HepG2 (cell line): ENCODE measurements at regions not wholly inside any gene's neighbourhood (a gene's known extent, or its start where the extent isn't known, plus 50 kb on each side); places are given as distances from the start of the nearest gene placed in this dataset.

ENCODE experiments used
- ARNTL ChIP-seq: sonication (generic); formaldehyde crosslinking; IDR thresholded peaks from 2 replicates; pipeline ENCODE4 v1.4.0; 2020; ENCODE audit warnings: mild to moderate bottlenecking, missing genetic modification reagents
- ATF5 ChIP-seq: sonication (generic); formaldehyde crosslinking; IDR thresholded peaks from 2 replicates; pipeline ENCODE4 v1.4.0; 2020; ENCODE audit warnings: mild to moderate bottlenecking, low read depth, missing genetic modification reagents
- CEBPG ChIP-seq: IDR thresholded peaks from 2 replicates; pipeline ENCODE4 v1.6.1; 2016
- ERF ChIP-seq: IDR thresholded peaks from 2 replicates; pipeline ENCODE4 v1.6.1; 2018; ENCODE audit warnings: missing biosample characterization, missing genetic modification reagents
- KAT2B ChIP-seq: fragments of 150-350 bp; IDR thresholded peaks from 2 replicates; pipeline ENCODE4 v1.6.1; 2014; ENCODE audit warnings: low read depth, low read length, borderline replicate concordance
- NFIB ChIP-seq: sonication (generic); formaldehyde crosslinking; IDR thresholded peaks from 2 replicates; pipeline ENCODE4 v1.9.0; 2021; ENCODE audit warnings: missing genetic modification reagents, mild to moderate bottlenecking, borderline replicate concordance
- PAWR ChIP-seq: sonication (generic); formaldehyde crosslinking; IDR thresholded peaks from 2 replicates; pipeline ENCODE4 v1.4.0; 2020; ENCODE audit warnings: missing genetic modification reagents, mild to moderate bottlenecking, borderline replicate concordance
- RARA ChIP-seq: IDR thresholded peaks from 2 replicates; pipeline ENCODE4 v1.6.1; 2016; ENCODE audit warnings: missing genetic modification reagents, missing compliant biosample characterization
- SP5 ChIP-seq: IDR thresholded peaks from 2 replicates; pipeline ENCODE4 v1.6.1; 2016; ENCODE audit warnings: low read depth, borderline replicate concordance
- TCF7L2 ChIP-seq: IDR thresholded peaks from 2 replicates; pipeline ENCODE4 v1.6.1; 2011; ENCODE audit warnings: mild to moderate bottlenecking, low read depth, low read length, moderate library complexity
- ZFP62 ChIP-seq: sonication (generic); formaldehyde crosslinking; IDR thresholded peaks from 2 replicates; pipeline ENCODE4 v1.4.0; 2020; ENCODE audit warnings: missing genetic modification reagents
- ZNF10 ChIP-seq: sonication (generic); formaldehyde crosslinking; IDR thresholded peaks from 2 replicates; pipeline ENCODE4 v1.4.0; 2020; ENCODE audit warnings: mild to moderate bottlenecking, low read depth, missing genetic modification reagents, borderline replicate concordance
- ZNF543 ChIP-seq: sonication (generic); formaldehyde crosslinking; IDR thresholded peaks from 2 replicates; pipeline ENCODE4 v1.4.0; 2020; ENCODE audit warnings: mild to moderate bottlenecking, missing genetic modification reagents
- ZNF687 ChIP-seq: sonication (generic); formaldehyde crosslinking; IDR thresholded peaks from 2 replicates; pipeline ENCODE4 v1.5.1; 2020; ENCODE audit warnings: mild to moderate bottlenecking, missing genetic modification reagents, moderate library complexity
- TF ChIP-seq, protein P1 (sequence below): sonication (generic); formaldehyde crosslinking; IDR thresholded peaks from 2 replicates; pipeline ENCODE4 v1.9.0; 2021; ENCODE audit warnings: missing genetic modification reagents, borderline replicate concordance
- TF ChIP-seq, protein P2 (sequence below): IDR thresholded peaks from 2 replicates; pipeline ENCODE4 v1.6.1; 2012; ENCODE audit warnings: inconsistent platforms
- TF ChIP-seq, protein P3 (sequence below): sonication (generic); formaldehyde crosslinking; IDR thresholded peaks from 2 replicates; pipeline ENCODE4 v1.5.0; 2020; ENCODE audit warnings: mild to moderate bottlenecking, missing genetic modification reagents
- TF ChIP-seq, protein P4 (sequence below): sonication (generic); formaldehyde crosslinking; IDR thresholded peaks from 2 replicates; pipeline ENCODE4 v1.4.0; 2020; ENCODE audit warnings: missing genetic modification reagents

DNA sequence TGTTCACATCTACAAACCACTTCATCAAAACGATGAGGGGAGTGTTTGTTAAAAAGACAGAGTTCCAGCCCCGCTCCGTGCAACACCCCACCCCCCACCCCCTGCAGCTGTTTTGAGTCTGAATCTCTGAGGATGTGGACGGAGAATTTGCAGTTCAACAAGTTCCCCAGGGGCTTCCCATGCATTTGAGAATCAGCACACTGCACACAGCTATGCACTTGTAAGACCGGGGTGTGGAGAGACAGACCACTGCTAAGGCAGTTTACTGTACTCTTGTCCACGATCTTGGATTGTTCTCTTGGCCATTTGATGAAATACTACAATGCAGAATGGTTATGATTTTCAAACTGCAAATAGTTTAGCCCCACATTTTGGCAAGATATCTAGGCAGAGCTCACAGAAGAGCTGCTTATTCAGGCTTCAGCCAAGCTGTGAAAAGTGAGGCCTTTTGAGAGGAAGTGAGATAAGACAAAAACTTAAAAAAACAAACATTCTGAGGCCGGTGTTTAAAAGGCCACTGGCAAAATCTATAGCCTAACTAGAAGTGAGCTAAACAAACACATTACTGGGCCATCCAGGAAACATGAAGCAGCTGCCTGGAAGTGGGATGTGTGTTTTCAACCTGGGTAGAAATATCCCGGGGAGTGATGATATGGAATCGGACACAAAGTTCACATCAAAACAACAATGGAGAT lies 308.2 kb upstream of the ADAMTS9 start (continued):
- TF ChIP-seq, protein P1, sequence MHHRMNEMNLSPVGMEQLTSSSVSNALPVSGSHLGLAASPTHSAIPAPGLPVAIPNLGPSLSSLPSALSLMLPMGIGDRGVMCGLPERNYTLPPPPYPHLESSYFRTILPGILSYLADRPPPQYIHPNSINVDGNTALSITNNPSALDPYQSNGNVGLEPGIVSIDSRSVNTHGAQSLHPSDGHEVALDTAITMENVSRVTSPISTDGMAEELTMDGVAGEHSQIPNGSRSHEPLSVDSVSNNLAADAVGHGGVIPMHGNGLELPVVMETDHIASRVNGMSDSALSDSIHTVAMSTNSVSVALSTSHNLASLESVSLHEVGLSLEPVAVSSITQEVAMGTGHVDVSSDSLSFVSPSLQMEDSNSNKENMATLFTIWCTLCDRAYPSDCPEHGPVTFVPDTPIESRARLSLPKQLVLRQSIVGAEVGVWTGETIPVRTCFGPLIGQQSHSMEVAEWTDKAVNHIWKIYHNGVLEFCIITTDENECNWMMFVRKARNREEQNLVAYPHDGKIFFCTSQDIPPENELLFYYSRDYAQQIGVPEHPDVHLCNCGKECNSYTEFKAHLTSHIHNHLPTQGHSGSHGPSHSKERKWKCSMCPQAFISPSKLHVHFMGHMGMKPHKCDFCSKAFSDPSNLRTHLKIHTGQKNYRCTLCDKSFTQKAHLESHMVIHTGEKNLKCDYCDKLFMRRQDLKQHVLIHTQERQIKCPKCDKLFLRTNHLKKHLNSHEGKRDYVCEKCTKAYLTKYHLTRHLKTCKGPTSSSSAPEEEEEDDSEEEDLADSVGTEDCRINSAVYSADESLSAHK (CRISPR knock-in tag), result no peak
- TF ChIP-seq ATF5, result no peak
- TF ChIP-seq NFIB, result no peak
- TF ChIP-seq ARNTL (CRISPR knock-in tag), result no peak
- TF ChIP-seq ZNF10, result no peak
- no peak for TF ChIP-seq SP5 (CRISPR knock-in tag)
- TF ChIP-seq, protein P2, sequence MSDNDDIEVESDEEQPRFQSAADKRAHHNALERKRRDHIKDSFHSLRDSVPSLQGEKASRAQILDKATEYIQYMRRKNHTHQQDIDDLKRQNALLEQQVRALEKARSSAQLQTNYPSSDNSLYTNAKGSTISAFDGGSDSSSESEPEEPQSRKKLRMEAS, result no peak
- TF ChIP-seq, protein P3, sequence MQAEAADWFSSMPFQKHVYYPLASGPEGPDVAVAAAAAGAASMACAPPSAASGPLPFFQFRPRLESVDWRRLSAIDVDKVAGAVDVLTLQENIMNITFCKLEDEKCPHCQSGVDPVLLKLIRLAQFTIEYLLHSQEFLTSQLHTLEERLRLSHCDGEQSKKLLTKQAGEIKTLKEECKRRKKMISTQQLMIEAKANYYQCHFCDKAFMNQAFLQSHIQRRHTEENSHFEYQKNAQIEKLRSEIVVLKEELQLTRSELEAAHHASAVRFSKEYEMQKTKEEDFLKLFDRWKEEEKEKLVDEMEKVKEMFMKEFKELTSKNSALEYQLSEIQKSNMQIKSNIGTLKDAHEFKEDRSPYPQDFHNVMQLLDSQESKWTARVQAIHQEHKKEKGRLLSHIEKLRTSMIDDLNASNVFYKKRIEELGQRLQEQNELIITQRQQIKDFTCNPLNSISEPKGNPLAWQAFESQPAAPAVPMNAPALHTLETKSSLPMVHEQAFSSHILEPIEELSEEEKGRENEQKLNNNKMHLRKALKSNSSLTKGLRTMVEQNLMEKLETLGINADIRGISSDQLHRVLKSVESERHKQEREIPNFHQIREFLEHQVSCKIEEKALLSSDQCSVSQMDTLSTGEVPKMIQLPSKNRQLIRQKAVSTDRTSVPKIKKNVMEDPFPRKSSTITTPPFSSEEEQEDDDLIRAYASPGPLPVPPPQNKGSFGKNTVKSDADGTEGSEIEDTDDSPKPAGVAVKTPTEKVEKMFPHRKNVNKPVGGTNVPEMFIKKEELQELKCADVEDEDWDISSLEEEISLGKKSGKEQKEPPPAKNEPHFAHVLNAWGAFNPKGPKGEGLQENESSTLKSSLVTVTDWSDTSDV (CRISPR knock-in tag), result no peak
- TF ChIP-seq PAWR, result no peak
- no peak for TF ChIP-seq KAT2B
- TF ChIP-seq TCF7L2, result no peak
- no peak for TF ChIP-seq ZNF687
- peak; percentile 52; the same call in 1 of the 2 replicates for TF ChIP-seq RARA (CRISPR knock-in tag)
- TF ChIP-seq ERF (CRISPR knock-in tag), result 0 out of 2 replicates have a peak, but pooled peaks have one; percentile 33
- TF ChIP-seq CEBPG (CRISPR knock-in tag), result no peak
- TF ChIP-seq, protein P4, sequence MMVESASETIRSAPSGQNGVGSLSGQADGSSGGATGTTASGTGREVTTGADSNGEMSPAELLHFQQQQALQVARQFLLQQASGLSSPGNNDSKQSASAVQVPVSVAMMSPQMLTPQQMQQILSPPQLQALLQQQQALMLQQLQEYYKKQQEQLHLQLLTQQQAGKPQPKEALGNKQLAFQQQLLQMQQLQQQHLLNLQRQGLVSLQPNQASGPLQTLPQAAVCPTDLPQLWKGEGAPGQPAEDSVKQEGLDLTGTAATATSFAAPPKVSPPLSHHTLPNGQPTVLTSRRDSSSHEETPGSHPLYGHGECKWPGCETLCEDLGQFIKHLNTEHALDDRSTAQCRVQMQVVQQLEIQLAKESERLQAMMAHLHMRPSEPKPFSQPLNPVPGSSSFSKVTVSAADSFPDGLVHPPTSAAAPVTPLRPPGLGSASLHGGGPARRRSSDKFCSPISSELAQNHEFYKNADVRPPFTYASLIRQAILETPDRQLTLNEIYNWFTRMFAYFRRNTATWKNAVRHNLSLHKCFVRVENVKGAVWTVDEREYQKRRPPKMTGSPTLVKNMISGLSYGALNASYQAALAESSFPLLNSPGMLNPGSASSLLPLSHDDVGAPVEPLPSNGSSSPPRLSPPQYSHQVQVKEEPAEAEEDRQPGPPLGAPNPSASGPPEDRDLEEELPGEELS (CRISPR knock-in tag), result 0 out of 2 replicates have a peak, but pooled peaks have one; percentile 21
- no peak for TF ChIP-seq ZFP62
- TF ChIP-seq ZNF543 (CRISPR knock-in tag), result no peak
